Lower leg skin (tissue), 3 donors: ENCODE measurements at regions not wholly inside any gene's neighbourhood (a gene's known extent, or its start where the extent isn't known, plus 50 kb on each side); places are given as distances from the start of the nearest gene placed in this dataset.

ENCODE experiments used
- POLR2A ChIP-seq, 2 donors: fragments of 450-650 bp; IDR thresholded peaks; one replicate each; pipeline ENCODE4 v1.6.1; 2016 to 2017; ENCODE audit warnings: antibody characterized with exemption in 2 of 2, mild to moderate bottlenecking in 1 of 2, moderate library complexity in 1 of 2
- TF ChIP-seq, protein P1 (sequence below), 3 donors: fragments of 450-650 bp; IDR thresholded peaks; one replicate each; pipeline ENCODE4 v1.5.1; 2016; ENCODE audit warnings: antibody characterized with exemption in 3 of 3, mild to moderate bottlenecking in 3 of 3, moderate library complexity in 2 of 3

- TF ChIP-seq, protein P1, sequence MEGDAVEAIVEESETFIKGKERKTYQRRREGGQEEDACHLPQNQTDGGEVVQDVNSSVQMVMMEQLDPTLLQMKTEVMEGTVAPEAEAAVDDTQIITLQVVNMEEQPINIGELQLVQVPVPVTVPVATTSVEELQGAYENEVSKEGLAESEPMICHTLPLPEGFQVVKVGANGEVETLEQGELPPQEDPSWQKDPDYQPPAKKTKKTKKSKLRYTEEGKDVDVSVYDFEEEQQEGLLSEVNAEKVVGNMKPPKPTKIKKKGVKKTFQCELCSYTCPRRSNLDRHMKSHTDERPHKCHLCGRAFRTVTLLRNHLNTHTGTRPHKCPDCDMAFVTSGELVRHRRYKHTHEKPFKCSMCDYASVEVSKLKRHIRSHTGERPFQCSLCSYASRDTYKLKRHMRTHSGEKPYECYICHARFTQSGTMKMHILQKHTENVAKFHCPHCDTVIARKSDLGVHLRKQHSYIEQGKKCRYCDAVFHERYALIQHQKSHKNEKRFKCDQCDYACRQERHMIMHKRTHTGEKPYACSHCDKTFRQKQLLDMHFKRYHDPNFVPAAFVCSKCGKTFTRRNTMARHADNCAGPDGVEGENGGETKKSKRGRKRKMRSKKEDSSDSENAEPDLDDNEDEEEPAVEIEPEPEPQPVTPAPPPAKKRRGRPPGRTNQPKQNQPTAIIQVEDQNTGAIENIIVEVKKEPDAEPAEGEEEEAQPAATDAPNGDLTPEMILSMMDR (IDR thresholded peaks at IDR 0.05): no peak
- no peak for TF ChIP-seq POLR2A (IDR thresholded peaks at IDR 0.05)
These were observed 60.3 kb upstream of the EML4 start for GRCh38 chr2:42108852-42109251.
